Hepatocyte (in vitro differentiated cells): ENCODE measurements at regions not wholly inside any gene's neighbourhood (a gene's known extent, or its start where the extent isn't known, plus 50 kb on each side); places are given as distances from the start of the nearest gene placed in this dataset.

Experiments used
- EZH2 ChIP-seq: fragments of 200-600 bp; sonication (generic); IDR thresholded peaks from 2 replicates; pipeline ENCODE4 v1.6.1; 2016; ENCODE audit warnings: antibody characterized with exemption, mild to moderate bottlenecking, borderline replicate concordance
- TF ChIP-seq, protein P1 (sequence below): fragments of 200-600 bp; sonication (generic); IDR thresholded peaks from 2 replicates; pipeline ENCODE4 v1.5.1; 2016; ENCODE audit warnings: antibody characterized with exemption, mild to moderate bottlenecking; ENCODE audit not compliant: poor library complexity

- TF ChIP-seq, protein P1, sequence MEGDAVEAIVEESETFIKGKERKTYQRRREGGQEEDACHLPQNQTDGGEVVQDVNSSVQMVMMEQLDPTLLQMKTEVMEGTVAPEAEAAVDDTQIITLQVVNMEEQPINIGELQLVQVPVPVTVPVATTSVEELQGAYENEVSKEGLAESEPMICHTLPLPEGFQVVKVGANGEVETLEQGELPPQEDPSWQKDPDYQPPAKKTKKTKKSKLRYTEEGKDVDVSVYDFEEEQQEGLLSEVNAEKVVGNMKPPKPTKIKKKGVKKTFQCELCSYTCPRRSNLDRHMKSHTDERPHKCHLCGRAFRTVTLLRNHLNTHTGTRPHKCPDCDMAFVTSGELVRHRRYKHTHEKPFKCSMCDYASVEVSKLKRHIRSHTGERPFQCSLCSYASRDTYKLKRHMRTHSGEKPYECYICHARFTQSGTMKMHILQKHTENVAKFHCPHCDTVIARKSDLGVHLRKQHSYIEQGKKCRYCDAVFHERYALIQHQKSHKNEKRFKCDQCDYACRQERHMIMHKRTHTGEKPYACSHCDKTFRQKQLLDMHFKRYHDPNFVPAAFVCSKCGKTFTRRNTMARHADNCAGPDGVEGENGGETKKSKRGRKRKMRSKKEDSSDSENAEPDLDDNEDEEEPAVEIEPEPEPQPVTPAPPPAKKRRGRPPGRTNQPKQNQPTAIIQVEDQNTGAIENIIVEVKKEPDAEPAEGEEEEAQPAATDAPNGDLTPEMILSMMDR, result no peak
- no peak for TF ChIP-seq EZH2
These were observed 342.2 kb downstream of the LRRC70 start for GRCh38 chr5:62920856-62921255.
